Left colon (tissue), 2 donors: ENCODE measurements at regions not wholly inside any gene's neighbourhood (a gene's known extent, or its start where the extent isn't known, plus 50 kb on each side); places are given as distances from the start of the nearest gene placed in this dataset.

Source experiments
- ATAC-seq: fragments of 200-7000 bp; cut with Tn5 transposase; one replicate; pipeline ENCODE4 v1.9.1; 2020; ENCODE audit warnings: mild to moderate bottlenecking, moderate library complexity
- DNase-seq, 2 donors: peaks; one replicate each; pipeline ENCODE4 v3.0.0-alpha.2; 2020
- intact Hi-C, 2 donors: fragments of 100-400 bp; cut with DNase I in 1 of 2; cut with micrococcal nuclease in 1 of 2; formaldehyde crosslinking; loops; one replicate each; pipeline versions ENCODE4 v1.11.2 to v1.14.0; 2022; cut with DNase I, micrococcal nuclease
- donor health status: DM: no; HTN: no; CAD: no.
- donor health status: DM: yes; HTN: yes; CAD: no.

GRCh38 chr14:34355584-34356263 is 106.3 kb downstream of the SPTSSA start:
- intact Hi-C loops, result no loop called here
- no peak for ATAC-seq
- no peak for DNase-seq

DNA sequence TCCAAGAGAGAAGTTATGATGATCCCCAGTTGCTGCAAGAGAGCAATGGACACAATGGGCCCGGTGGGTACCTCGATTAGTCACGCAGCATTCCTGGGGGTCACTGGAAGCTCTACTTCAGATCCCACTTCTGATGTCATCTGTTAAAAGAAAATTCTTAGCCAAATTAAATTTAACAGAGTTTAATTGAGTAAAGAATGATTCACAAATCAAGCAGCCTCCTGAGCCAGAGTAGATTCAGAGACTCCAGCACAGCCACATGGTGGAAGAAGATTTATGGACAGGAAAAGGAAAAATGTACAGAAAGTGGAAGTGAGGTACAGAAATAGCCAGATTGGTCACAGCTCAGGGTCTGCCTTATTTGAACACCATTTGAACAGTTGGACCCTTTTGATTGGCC is 107.5 kb downstream of the SPTSSA start:
- intact Hi-C loops, result no loop called here
- DNase-seq, result no peak
- ATAC-seq, result no peak

- ATAC-seq (no peak), DNase-seq (no peak)
- intact Hi-C loops, result no loop called here
Measured at GRCh38 chr14:34350903-34351302, 111.1 kb downstream of the SPTSSA start.

DNA sequence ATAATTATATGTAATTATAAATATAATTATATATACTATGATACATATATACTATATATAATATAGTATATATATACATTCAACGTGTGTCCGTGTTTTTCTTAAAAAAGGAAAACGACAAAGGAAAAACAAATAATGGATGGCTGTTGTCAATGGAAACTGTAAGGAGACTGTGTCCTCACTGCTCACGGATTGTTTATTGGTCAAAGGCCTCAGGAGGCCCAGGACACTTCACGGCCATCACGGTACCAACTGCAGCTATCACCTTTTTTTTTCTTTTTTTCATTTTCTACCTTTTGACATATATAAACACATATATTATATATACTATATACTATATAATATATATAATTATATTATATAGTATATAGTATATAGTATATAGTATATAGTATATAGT is 113.4 kb downstream of the SPTSSA start:
- ATAC-seq (no peak), DNase-seq (no peak)
- intact Hi-C loops, result no loop called here

DNA sequence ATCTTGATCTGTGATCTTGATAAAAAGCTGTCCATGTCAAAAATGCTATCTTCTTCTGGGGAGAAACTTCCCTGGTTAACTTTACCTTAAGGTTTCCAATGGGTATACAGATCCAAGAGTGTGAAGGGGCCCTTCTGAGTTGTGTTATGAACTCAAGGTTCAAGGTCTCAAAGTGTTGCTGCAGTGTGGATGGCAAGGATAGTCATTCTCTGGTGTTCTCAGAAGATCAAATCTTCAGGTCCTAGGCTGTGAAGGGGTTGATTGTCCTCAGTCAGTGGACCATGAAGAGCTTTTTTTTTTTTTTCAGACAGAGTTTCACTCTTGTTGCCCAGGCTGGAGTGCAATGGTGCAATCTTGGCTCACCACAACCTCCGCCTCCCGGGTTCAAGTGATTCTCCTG is 114.4 kb downstream of the SPTSSA start:
- intact Hi-C loops, result no loop called here
- DNase-seq (no peak), ATAC-seq (no peak)

GRCh38 chr14:34345718-34346465 is 116.1 kb downstream of the SPTSSA start:
- intact Hi-C loops, result no loop called here
- no peak for ATAC-seq
- no peak for DNase-seq

DNA sequence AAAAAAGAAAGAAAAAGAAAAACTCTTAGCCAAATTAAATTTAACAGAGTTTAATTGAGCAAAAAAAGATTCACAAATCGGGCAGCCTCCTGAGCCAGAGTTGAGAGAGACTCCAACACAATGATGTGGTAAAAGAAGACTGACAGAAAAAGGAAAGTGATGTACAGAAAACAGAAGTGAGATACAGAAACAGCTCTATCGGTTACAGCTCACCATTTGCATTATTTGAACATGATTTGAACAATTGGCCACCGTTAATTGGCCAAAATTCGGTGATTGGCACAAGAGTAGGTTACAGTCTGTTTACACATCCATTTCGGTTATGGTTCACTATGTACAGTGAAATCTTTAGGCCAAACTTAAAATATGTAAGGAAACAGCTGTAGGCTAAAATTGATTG is 117.7 kb downstream of the SPTSSA start:
- intact Hi-C loops, result no loop called here
- ATAC-seq (no peak), DNase-seq (no peak)

GRCh38 chr14:34340025-34340625 is 121.9 kb downstream of the SPTSSA start:
- DNase-seq (no peak), ATAC-seq (no peak)
- intact Hi-C loops, result no loop called here

DNA sequence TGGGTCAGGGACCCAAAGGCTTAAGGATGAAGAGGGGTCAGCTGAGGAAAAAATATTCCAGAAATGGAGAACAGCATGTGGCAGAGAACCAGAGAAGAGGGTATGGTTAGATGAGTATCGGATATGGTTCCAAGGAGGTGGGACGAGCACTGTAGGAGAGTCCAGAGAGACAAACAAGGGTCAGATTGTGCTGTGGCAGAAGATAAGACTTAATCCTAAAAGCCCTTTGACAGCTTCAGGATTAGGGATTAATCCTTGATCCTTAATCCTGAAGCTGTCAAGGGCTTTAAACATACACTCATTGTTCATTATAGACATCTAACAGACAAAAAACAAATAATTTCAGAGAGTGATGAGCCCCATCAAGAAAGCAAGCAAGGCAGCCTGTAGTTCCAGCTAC is 124.0 kb downstream of the SPTSSA start:
- DNase-seq (no peak), ATAC-seq (no peak)
- intact Hi-C loops, result no loop called here

DNA sequence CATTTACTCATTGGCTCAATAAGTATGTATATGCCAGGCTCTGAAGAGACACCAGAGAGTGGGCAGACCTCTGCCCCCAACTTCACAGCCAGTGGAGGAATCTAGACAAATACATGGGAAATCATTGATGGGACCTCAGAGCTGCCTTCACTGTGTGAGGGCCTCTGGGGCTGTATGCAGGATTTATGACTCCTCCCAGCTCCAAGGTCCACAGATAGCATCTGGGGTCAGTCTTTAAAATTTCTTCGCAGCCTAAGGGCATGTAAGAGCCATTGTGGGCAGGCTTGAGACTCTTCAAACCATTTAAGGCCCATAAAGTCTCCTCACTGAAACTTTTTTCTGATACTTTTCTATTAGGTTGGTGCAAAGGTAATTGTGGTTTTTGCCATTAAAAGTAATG is 125.5 kb downstream of the SPTSSA start:
- intact Hi-C loops, result no loop called here
- ATAC-seq (peak; percentile 65), DNase-seq (no peak)

GRCh38 chr14:34335968-34336367 is 126.1 kb downstream of the SPTSSA start:
- ATAC-seq, result no peak
- intact Hi-C loops, result no loop called here

DNA sequence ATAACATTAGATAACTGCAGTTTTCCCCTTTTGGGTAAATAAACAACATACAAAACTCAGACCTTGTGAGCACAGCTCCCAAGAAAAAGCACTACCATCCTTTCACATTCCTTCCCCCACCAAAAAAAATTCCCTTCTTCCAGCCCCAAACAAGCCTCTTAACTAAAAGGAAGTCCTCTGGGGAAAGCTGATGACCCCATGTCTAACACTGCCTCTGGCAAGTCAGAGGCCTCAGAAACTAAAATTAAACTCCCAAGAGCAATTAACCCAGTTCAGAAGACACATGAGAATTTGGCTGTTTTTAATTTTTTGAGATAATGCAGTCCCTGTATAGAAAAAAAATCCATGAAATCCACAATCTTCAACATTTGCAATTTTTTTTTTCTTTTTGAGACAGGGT is 127.7 kb downstream of the SPTSSA start:
- no peak for DNase-seq
- ATAC-seq, result no peak
- intact Hi-C loops, result no loop called here

More at GRCh38 chr14:34335968-34336367, 126.1 kb downstream of the SPTSSA start:
- no peak for DNase-seq

DNA sequence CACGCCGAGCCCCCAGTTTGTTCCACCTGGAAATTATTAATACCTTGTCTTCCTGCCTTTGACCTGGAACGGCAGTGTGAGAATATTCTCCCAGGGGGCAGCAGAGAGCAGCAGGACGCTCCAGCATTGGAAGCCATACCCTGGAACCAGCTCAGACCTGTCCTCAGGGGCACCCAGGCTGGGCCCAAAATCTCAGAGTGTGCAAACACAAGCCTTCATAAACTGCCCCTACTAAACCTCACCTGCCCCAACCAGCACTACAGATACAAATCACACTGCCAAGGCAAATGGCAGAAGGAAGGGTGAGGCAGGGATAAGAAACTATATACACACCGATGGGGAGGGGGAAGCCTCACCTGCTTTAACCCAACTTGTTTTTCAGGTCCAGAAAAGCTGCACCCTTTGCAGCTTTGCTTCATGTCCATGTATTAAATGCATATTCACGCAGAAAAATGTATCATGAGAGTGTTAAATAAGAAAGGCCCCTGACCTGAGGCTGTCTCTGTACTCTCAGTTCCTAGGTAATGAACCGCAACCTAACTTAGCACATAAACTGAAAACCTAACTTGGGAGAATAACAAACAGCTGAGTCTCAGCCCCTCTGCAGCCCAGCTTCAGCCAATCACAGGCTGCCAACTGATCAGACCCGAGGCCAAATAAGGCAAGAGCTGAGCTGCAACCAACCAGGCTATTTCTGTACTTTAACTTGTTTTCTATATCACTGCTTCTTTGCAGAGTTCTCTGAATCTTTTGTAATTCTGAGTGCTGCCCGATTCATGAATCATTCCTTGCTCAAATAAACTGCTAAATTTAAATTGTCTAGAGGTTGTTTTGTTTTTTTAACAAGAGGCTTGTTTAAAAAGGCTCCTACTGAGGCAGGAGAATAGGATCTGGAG is 130.1 kb downstream of the SPTSSA start:
- intact Hi-C loops, result no loop called here
- ATAC-seq (peak; percentile 80), DNase-seq (peak; percentile 78 to 86)

DNA sequence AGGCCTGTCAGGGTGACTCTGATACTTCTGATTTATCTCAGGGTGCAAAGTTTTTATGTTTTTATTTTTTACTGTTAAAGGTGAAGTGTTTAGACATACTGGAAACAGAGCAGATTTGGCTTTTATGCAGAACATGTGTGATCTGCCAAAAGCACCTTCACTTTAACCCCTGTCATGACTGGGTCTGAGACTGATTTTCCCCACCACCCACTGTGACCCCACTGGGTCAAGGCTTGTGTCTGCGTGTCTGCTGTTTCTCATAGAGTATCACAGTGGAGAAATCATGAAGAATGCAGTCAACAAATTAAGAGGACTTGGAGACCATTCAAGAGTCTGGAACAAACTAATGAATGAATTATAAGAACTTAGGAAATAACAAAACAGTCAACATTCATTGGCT is 131.2 kb downstream of the SPTSSA start:
- no peak for DNase-seq
- intact Hi-C loops, result no loop called here
- no peak for ATAC-seq

- intact Hi-C loops, result no loop called here
Measured at GRCh38 chr14:34329301-34329700, 132.7 kb downstream of the SPTSSA start.

DNA sequence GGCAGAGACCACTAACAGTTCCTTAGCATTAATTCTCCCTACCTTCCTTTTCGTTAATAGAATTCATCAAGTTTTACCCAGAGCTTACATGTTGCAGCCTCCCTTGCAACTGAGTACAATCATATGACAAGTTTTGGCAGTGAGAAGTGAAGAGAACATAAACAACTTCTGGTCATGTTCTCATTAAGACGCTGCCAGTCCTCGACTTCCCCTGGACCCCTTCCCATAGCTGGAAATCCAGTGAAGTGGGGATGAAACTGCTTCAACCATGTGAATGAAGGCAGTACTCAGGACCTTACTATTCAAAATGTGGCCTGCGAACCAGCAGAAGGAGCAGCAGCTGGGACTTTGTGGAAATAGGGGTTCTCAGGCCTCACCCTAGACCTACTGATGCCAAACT is 133.9 kb downstream of the SPTSSA start:
- ATAC-seq (no peak), DNase-seq (no peak)
- intact Hi-C loops, result no loop called here

More at GRCh38 chr14:34329301-34329700, 132.7 kb downstream of the SPTSSA start:
- DNase-seq, result no peak
- ATAC-seq, result no peak

GRCh38 chr14:34325493-34325892 is 136.5 kb downstream of the SPTSSA start:
- intact Hi-C loops, result no loop called here
- no peak for DNase-seq
- ATAC-seq, result peak; percentile 71

DNA sequence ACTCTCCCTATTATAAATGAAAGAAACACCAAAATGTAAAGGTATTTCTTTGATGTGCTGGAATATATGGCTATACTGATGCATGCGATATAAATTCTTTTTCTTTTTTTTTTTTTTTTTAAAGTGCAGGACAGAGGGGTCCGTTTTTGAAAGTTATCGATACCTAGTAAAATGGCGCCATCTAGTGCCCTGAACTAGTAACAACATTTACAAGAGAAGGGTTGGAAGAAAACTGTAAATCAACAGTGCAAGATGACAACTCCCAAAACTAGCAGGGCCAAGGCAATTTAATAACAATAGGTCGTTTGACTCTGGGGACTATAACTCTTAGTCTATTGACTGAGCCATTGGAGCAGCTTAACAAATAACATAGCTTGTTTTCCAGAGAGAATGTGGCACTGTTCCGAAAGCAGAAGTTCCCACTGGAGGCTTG is 137.7 kb downstream of the SPTSSA start:
- ATAC-seq (peak; percentile 68), DNase-seq (no peak)
- intact Hi-C loops, result no loop called here

- DNase-seq, result peak; percentile 43 to 48
- peak; percentile 51 for ATAC-seq
- intact Hi-C loops, result no loop called here
Measured at GRCh38 chr14:34322940-34323418, 139.1 kb downstream of the SPTSSA start.
